Retina (tissue), 1 donor: ENCODE measurements at regions not wholly inside any gene's neighbourhood (a gene's known extent, or its start where the extent isn't known, plus 50 kb on each side); places are given as distances from the start of the nearest gene placed in this dataset.
"Not testable (repeated sequence)": the region's sequence is repeated elsewhere in the genome, so short reads cannot be mapped to it uniquely, and the experiment has no call there.

ENCODE experiments used
- DNase-seq: peaks from one replicate; pipeline ENCODE4 v3.0.0-alpha.2; 2016

GRCh38 chr2:104904889-104905288 is 51.0 kb downstream of the POU3F3 start:
- DNase-seq: no peak

DNA sequence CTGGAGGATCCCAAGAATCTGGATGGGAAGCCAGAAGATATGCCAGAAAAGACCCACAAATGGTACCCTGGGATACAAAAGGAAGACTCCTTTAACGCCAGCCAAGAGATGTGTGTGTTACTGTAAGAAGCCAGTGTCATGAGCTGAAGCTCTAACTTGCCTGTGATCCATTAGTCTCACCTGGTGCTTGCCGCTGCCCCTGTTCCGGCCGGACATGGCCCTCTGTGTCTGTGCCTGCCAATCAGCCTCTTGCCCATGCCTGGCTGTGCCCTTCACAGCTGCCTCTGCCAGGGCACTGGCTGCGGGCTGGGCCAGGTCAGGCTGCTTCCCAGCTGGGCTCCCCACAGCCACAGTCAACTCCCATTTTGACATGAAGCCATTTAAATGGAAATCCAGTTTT is 55.4 kb downstream of the POU3F3 start:
- no peak for DNase-seq

DNA sequence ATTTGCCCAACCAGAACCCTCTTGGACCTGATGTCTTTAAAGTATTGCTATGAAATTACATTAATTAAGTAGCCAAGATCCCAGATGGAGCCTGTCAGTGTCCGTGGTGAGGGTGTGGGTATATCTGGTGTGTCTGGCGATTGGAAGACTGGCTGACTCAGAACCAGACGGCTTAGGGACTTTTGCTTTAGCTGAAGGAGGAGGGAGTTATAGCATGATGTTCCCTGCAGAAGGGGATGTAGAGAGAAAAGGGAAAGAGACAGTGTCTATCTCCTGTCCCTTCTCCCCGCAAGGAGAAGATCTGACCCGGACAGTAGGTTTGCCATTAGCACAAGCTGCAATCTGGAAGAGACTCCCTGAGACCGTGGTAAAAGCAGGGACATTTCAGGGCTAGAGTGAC is 60.6 kb downstream of the POU3F3 start:
- no peak for DNase-seq

DNA sequence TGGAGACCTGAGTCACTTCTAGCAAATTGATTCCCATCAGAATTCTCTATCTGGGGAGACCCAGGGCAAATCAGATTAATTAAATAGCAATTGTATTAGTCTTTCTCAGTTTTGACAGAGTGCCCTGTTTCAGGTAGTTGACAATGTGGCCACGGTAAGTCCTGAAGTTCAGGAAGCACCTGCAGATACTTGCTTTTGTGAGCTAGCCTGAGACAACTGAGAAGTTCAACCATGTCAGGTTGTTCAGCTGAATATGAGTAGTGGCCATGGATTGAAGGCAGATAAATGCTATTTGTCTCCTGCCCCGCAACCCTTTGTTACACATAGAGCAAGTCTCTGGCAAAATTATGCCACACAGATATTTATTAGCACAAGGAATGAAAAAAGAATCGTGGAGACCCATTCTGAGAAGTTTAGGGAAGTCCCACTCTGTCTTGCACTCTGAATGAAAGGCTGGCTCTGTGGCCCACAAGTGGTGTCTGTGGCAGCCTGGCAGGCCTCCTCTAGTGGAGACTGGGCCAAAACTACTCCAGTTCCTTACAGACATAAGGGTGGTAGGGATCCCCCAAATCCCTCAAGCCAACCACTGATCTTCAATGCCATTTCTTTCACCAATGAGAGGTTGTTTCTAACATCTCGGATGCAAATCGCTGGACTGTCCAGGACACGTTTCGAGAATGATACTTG is 61.3 kb downstream of the POU3F3 start:
- DNase-seq: no peak

- no peak for DNase-seq
These were observed 65.2 kb downstream of the POU3F3 start for GRCh38 chr2:104919127-104919526.

DNA sequence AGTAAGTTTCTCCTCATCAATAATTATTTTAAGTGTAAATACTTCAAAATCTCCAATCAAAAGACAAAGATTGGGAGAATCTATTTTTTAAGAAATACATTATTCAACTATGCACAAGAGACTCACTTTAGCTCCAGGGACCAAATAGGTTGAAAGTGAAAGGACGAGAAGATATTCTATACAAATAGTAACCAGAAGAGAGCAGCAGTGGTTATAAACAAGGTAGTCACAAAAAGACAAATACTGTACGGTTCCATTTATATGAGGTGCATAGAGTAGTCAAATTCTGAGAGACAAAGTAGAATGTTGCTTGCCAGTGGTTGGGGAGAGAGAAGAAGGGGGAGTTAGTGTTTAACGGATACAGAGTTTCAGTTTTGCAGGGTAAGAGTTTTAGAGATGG is 69.8 kb downstream of the POU3F3 start:
- DNase-seq: no peak

DNA sequence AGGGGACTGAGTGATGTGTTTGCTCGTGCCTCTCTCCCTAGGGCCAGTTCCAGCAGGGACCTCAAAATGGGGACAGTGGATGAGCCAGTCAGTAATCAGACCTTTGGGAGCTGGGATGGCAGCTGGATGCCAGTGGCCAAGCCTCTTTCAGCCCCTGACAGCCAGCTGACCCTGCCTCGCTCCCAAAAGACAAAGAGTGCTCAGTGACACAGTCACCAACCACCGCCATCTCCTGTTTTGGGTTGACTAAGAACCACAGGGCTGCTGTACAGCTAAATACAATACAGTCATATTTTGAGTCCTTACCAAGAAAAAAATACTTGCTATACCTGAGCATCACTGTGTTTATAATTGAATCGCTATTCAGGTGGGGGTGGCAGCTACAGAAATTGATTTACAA is 75.7 kb downstream of the POU3F3 start:
- no peak for DNase-seq

- no peak for DNase-seq
These were observed 76.8 kb downstream of the POU3F3 start for GRCh38 chr2:104930732-104931131.

GRCh38 chr2:104932243-104932642 is 78.3 kb downstream of the POU3F3 start:
- DNase-seq: no peak

DNA sequence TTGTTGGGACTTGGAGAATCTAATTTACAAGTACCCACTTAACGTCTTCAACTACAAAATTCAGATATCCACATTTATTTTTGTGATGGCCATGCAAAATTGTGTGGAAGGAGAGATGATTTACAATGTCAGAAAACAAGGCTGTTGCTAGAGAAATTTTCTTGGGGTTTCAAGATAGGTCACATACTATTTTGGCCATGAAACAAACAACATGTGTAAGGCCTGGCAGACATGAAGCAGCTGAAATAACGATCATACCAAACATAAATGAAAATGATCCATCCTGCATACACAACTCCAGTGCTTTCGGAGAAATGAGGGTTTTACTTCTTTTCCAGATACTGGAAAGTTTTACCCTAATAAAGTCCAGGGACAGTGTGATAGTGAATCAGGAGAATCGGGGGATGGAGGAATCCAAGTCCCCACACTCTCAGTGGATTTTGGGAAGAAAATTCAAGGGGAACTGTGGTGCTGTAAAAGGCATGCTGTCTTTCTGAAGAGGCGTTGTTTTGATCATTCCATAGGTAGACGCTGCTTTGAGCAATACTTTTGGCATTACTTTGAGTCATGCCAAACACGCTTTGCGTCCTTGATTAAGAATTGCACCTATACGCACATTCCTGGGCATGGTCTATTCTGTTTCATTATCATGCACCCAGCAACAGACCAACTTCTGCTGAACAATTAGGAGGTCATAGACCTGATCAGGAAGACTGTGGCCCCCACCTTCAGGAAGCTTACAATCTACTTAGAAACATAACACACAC is 79.4 kb downstream of the POU3F3 start:
- no peak for DNase-seq

- DNase-seq: no peak
These were observed 82.6 kb downstream of the POU3F3 start for GRCh38 chr2:104936527-104936926.

GRCh38 chr2:104938231-104938941 is 84.5 kb downstream of the POU3F3 start:
- DNase-seq: no peak

- DNase-seq: peak; percentile 42
These were observed 85.8 kb downstream of the POU3F3 start for GRCh38 chr2:104939570-104940217.

GRCh38 chr2:104944495-104944894 is 90.6 kb downstream of the POU3F3 start:
- DNase-seq: peak; percentile 50

DNA sequence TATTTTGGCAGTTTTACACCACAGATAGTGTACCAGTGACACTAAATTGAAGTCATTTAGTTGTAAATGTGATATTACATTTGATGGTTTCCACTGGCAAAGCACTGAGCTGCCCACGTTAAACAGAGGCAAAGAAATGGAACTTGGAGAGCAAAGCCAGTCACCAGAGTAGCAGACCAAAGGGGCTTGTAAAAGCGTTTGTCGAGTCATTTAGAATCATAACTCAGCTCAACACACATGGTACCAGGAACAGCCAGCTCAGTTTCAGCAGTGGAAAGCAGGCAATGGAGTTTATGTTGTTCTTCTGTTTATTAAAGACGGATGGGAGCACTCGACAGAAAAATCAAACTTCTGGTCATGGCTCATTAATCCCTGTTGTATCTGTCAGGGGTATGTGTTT is 91.2 kb downstream of the POU3F3 start:
- DNase-seq: no peak

GRCh38 chr2:104945866-104946265 is 92.0 kb downstream of the POU3F3 start:
- DNase-seq: no peak

- not testable (repeated sequence) for DNase-seq
These were observed 90.4 kb upstream of the MRPS9 start for GRCh38 chr2:104947456-104947855.

DNA sequence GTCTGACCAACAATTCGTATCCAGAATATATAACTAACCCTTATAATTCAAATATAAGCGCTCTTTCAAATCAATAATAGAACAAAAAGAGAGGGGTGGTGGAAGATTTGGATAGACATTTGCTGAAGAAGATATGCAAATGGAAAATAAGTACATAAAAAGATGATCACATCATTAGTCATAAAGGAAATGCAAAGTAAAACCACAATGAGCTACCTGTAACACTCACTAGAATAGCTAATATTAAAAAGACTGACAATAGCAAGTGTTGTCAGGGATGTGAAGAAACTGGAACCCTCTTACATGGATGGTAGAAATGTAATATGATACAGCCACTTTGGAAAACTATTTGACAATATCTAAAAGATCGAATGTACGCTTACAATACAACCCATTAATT is 84.9 kb upstream of the MRPS9 start:
- DNase-seq: no peak

DNA sequence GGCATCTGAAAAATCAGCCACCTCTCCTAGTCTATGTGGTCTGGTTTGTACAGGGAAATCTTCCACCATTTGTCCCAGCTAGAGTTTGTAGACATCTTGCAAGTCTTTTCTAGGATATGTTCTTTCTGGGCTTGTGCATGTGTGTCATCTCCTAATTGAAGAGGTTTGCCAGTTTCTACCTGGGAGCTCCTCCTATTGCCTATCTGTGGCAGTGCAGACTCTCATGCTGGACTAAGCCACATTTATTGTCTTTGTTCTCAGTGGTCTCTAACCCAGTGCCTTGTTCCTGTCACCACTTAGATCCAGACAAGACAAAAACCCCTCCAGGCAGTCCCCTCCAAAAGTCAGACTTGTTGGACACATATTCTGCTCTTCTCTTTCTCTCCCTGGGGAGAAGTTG is 72.0 kb upstream of the MRPS9 start:
- no peak for DNase-seq

DNA sequence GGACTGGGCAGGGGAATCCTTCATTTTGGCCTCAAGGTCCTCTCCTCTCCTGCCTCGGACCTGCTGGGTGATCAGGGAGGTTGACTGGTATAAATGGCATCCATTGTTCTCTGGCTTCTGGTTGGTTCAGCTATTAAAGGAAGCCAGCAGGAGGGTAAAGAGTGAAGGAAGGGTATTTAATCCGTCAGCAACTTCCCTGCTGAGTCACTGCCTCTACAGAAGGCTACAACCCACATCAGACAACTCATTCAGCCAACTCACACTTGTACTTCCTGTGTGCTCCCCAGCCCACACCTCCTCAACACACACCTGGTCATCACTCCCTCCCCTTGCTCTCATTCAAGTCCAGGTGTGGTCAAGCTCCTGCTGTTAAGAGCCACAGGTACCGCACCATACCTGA is 68.3 kb upstream of the MRPS9 start:
- DNase-seq: no peak

GRCh38 chr2:104975371-104975770 is 62.5 kb upstream of the MRPS9 start:
- no peak for DNase-seq

- no peak for DNase-seq
These were observed 62.0 kb upstream of the MRPS9 start for GRCh38 chr2:104975851-104976250.

DNA sequence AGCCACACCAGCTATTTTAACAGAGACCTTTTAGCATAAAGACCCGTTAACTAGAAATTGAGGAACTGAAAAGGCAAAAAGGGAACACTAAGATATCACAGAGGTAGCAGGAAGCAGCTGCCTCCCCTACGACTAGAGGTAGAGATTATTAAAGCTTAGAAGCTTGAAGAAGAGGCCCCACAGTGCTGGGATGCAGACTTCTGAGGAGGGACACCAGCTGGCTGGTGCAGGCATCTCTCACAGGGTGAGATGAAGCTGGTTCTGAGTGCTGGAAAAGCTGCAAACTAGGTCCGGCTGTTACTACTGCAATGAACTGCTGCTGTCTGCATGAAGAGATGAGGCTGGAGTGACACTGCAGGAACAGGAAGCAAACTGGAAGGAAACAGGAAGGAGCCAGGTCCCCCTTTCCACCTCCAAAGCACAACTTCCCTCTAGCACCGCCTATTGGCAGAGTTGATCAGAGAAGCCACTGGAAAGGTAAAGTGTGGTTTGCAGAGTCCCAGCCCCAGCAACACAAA is 61.2 kb upstream of the MRPS9 start:
- DNase-seq: no peak
